Duodenal mucosa (tissue), 2 donors: ENCODE measurements at regions not wholly inside any gene's neighbourhood (a gene's known extent, or its start where the extent isn't known, plus 50 kb on each side); places are given as distances from the start of the nearest gene placed in this dataset.
A peak's percentile ranks its signal among the peaks of the same experiment; 100 is the strongest.

Experiments
- H3K27ac ChIP-seq: one replicate; pipeline ENCODE4 v1.7.0; 2013; ENCODE audit warnings: low read depth, low read length
- H3K27me3 ChIP-seq, 2 donors: one replicate each; pipeline ENCODE4 v1.7.0; 2013; ENCODE audit warnings: low read length in 2 of 2, control low read depth in 1 of 2; ENCODE audit not compliant: insufficient read depth in 2 of 2, control insufficient read depth in 1 of 2
- H3K36me3 ChIP-seq, 2 donors: one replicate each; pipeline ENCODE4 v1.7.0; 2013; ENCODE audit warnings: low read length in 2 of 2, control low read depth in 1 of 2; ENCODE audit not compliant: insufficient read depth in 2 of 2, control insufficient read depth in 1 of 2
- H3K4me1 ChIP-seq, 2 donors: one replicate each; pipeline ENCODE4 v1.7.0; 2013; ENCODE audit warnings: low read length in 2 of 2, control low read depth in 1 of 2; ENCODE audit not compliant: insufficient read depth in 2 of 2, control insufficient read depth in 1 of 2
- H3K4me3 ChIP-seq, 2 donors: one replicate each; pipeline ENCODE4 v1.7.0; 2013; ENCODE audit warnings: low read length in 2 of 2, low read depth in 1 of 2
- H3K9ac ChIP-seq, 2 donors: one replicate each; pipeline ENCODE4 v1.7.0; 2013; ENCODE audit warnings: low read length in 2 of 2, low read depth in 1 of 2
- H3K9me3 ChIP-seq, 2 donors: one replicate each; pipeline ENCODE4 v1.7.0; 2013; ENCODE audit warnings: low read length in 2 of 2, control low read depth in 1 of 2; ENCODE audit not compliant: control insufficient read depth in 1 of 2

DNA sequence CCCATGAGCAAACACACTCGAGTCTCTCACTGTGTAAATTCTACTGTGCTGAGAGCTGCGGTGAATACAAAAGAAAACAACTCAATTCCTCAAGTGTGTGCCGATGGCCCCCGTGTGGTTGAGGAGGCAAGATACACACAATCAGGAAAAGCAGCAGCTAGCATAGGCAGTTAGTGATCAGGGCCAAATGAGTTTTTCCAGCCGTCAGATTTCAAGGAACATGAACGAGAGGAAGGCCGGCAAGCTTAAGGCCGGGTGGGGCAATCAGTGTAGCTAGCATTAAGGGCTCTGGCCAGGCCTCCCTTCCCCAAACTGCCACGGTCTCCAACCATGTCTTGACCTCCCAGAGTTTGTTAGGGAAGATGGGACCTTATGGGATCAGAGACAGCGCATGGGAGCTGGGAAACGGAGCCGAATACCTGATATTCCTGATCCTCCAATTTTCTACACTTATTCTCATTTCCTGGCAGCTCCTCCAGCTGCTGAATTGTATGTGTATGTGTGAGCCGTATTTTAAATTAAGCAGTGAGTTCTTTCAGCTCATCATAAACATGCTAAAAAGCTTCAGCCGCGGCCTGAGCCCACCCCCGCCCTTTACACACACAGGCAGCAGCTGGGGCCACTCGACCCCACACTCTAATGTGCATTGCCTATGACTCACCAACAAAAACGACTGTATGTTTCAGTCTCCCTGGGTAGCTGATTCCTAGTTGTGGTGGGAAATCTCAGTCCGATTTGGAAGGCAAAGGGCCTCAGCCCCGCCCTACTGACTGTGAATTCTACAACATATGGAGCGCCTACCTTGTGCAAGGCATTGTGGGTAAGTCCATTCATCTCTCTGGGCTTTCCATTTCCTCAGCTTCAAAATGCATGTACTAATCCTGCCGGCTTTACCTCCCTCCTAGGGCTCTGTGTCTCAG is 59.9 kb downstream of the RTL9 start:
- H3K27ac ChIP-seq: no peak overlapping the region
- H3K9me3 ChIP-seq: no peaks in the 10 kb centered on the region

DNA sequence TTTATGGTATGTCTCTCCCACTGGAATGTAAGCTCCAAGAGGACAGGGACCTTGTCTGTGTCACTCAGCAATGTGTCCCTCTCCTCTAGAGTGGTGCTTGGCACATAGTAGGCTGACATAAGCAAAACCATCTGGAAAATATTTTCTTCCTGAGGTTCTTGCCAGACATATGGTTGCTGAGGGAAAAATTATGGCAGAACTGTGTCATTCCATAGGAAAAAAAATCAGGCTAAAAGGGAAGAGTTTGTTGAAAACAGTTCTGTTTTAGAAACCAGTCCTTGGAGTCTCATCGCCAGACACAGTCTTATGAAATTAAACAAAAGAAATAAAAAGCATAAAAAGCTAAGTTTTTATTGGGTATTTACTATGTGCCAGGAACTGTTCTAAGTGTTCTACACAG is 60.9 kb downstream of the RTL9 start:
- H3K27me3 ChIP-seq: no peaks in the 10 kb centered on the region
- no peak overlapping the region for H3K27ac ChIP-seq

More for the DNA sequence above, 59.9 kb downstream of the RTL9 start:
- Histone ChIP-seq H3K27me3 (no peaks in the 10 kb centered on the region), H3K36me3 (no peaks in the 10 kb centered on the region), H3K9ac (no peak overlapping the region), H3K4me1 (peaks cover 0 to 5% of the 10 kb centered on the region in 2 donors), H3K4me3 (peak overlapping the region in 1 of 2 donors; percentile 36)

DNA sequence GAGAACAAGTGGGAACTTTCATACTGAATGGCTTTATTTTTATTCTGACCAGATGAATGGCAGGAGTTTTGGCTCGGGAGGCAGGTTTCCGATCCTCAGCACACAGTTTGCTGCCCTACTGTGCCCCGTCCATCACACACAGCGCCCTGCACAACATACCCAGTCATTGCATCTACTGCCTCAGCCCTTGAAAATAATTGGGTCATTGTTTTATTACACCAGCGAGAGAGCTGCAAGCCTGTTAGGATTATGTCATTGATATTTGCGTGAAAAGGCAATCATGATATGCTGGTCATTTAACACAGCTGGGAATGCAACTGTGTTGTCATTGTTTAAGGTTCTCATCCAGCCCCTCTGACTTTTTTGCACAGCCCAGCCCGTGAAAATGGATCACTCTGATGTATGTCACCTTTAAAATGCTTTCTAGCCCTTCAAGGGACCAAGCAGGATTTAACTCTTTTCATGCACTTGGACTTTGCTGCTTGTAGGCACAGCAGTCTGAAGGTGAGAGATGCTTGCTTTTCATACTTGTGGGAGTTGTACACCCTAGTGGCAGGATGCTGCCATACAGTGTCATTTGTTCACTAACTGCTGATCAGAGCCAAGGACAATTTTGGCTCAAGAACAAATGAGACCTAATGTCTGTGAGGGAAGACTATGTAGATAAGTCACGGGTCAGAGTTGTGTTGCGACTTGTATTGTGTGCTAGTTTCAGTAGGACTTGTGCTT is 62.3 kb downstream of the RTL9 start:
- Histone ChIP-seq H3K9me3 (no peaks in the 10 kb centered on the region), H3K9ac (no peak overlapping the region), H3K27me3 (no peaks in the 10 kb centered on the region), H3K4me3 (no peak overlapping the region), H3K4me1 (peaks cover 0 to 5% of the 10 kb centered on the region in 2 donors), H3K27ac (no peak overlapping the region), H3K36me3 (no peaks in the 10 kb centered on the region)

More for the DNA sequence above, 60.9 kb downstream of the RTL9 start:
- Histone ChIP-seq H3K4me3 (no peak overlapping the region), H3K9ac (no peak overlapping the region), H3K9me3 (no peaks in the 10 kb centered on the region), H3K4me1 (peaks cover 0 to 5% of the 10 kb centered on the region in 2 donors), H3K36me3 (no peaks in the 10 kb centered on the region)

DNA sequence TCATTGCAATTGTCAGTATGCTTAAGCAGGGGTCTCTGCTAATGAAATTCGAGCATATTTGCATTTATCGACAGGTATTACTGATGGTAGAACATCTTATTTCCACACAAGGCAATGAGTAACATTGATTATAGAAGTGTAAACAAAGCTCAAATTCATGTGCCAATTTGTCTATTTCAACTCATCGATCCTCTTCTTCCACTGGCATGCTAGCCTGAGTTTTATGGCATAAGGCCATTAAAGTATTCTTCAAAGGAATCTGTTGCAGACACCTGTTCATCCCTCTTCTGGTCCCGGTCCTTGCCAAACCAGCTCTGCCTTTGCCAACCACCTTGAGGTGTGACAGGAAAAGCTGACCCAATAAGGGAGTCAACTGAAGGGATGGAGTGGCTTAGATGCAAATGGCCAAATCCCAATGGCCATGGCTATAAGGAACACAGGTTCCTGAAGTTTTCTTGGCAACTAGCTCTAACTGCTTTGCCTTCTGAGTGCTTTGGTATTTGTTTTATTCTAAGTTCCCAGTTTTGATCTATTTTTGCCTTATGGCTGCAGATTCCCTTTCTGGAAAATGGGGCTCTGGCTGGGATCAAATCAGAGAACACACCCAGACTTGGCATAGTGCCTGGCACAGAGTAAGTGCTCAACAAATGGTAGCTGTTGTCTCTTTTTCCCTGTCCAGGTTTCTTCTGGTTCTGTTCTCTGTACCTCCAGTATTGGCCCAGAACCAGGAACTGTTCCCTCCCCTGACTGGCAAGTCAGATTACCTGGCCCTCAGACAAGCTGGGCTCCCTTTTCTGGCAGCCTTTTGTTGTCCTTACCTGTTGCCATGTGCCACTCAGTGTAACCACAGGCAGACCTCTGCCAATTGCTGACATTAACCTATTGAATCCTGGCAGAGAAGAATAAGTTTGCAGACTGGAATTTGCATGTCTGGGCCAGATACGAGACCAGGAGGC is 63.1 kb downstream of the RTL9 start:
- Histone ChIP-seq H3K36me3 (no peaks in the 10 kb centered on the region), H3K27ac (no peak overlapping the region), H3K9ac (no peak overlapping the region), H3K4me3 (no peak overlapping the region), H3K9me3 (no peaks in the 10 kb centered on the region), H3K4me1 (peaks cover 0 to 5% of the 10 kb centered on the region in 2 donors), H3K27me3 (no peaks in the 10 kb centered on the region)

DNA sequence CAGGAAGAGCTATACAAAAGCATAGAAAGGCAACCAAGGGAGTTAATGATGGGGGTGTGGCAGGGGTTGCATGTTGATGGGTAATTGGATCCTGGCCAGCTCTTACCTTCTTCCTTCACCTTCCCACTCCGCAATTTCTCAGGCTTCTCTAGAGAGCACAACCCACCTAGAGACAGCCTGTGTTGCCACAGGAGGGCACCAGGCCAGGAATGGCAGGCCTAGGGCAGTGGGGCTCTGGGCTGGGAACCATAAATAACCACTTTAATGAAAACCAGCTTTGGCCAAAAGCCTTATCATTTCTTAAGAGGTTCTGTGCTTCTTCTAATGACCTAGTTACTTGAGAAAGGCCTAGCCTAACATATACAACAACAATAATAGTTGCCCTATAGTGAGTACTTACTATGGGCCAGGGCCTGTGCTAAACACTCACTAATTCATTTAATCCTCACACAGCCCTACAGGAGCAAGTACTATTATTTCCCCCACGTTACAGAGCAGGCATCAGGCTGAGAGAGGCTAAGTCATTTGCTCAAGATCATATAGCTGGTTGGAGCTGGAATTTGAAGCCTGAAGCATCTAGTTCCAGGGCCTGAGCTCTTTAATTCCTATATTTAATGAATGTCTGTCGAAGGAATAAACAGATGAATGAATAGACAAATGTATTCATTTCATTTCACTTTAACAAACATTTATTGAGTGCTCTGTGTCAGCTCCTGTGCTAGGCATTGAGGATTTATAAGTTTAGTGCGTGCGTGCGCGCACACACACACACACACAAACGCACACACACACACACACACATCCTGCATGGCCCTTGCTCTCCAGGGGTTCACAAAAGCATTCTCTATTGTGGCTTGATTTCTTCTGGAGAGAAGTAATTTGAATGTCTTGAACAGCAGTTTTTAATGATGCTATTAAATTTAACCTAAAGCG is 66.8 kb downstream of the RTL9 start:
- H3K9ac ChIP-seq: no peak overlapping the region
- no peak overlapping the region for H3K27ac ChIP-seq
- no peaks in the 10 kb centered on the region for H3K36me3 ChIP-seq
- H3K9me3 ChIP-seq: no peaks in the 10 kb centered on the region
- no peaks in the 10 kb centered on the region for H3K27me3 ChIP-seq
- H3K4me1 ChIP-seq: no peaks in the 10 kb centered on the region
- no peak overlapping the region for H3K4me3 ChIP-seq

DNA sequence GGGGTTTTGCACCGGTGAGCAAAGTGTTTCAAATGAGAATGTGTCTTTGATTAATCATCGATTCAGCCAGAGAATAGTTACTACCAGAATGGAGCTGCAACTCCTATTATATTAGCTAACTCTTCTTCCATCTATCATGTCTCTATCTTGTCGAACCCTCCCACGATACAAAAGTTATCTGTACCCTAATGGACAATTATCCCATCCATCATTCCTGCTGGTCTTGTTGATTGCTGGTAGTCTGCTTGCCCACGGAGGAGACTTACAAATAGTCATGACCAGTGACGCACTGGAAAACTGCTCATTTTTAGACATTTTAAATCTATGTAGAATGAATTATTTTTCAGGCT is 67.5 kb downstream of the RTL9 start:
- no peaks in the 10 kb centered on the region for H3K27me3 ChIP-seq
- no peaks in the 10 kb centered on the region for H3K4me1 ChIP-seq
- H3K27ac ChIP-seq: no peak overlapping the region
- no peak overlapping the region for H3K4me3 ChIP-seq
- H3K9me3 ChIP-seq: no peaks in the 10 kb centered on the region
- no peak overlapping the region for H3K9ac ChIP-seq
- H3K36me3 ChIP-seq: no peaks in the 10 kb centered on the region

DNA sequence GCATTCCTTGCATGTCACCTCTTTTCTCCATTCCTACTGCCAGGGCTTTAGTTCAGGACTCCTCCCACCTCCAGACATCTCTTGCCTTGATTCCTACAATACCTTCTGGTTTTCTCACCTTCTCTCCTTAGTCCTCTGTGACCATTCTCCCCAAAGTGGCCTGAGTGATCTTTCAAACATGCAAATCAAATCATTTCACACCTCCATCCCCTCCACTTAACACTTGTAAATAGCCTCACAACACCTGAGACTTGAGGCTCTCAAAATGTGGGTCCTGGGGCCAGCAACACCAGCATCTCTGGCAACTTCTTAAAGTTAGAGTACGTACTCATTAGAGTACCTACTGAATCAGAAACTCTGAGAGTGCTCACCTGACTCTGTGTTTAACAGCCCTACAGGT is 68.4 kb downstream of the RTL9 start:
- Histone ChIP-seq H3K36me3 (no peaks in the 10 kb centered on the region), H3K9ac (no peak overlapping the region), H3K27ac (no peak overlapping the region), H3K9me3 (no peaks in the 10 kb centered on the region), H3K4me1 (no peaks in the 10 kb centered on the region), H3K4me3 (no peak overlapping the region), H3K27me3 (no peaks in the 10 kb centered on the region)

DNA sequence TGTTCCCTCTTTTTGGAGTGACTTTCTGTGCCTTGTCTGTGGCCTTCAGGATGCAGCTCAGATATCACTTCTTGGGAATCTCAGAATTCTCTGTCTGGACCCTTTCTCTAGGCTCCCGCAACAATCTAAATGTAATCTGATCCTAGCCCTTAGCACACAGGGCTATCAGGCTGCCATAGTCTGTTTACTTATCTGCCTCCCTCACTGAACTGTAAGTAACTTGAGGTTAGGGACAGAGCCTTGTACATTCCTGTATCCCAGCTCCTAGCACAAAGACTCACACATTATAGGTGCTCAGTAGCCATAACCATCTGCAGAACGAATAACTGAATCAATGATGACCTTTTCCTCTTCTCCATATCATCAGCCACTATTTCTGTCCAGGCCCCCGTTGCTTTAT is 69.5 kb downstream of the RTL9 start:
- Histone ChIP-seq H3K36me3 (no peaks in the 10 kb centered on the region), H3K4me1 (no peaks in the 10 kb centered on the region), H3K27ac (no peak overlapping the region), H3K9me3 (no peaks in the 10 kb centered on the region), H3K4me3 (no peak overlapping the region), H3K27me3 (no peaks in the 10 kb centered on the region), H3K9ac (no peak overlapping the region)
